HCT116 (cell line): ENCODE measurements at regions not wholly inside any gene's neighbourhood (a gene's known extent, or its start where the extent isn't known, plus 50 kb on each side); places are given as distances from the start of the nearest gene placed in this dataset.
"Not testable (repeated sequence)": the region's sequence is repeated elsewhere in the genome, so short reads cannot be mapped to it uniquely, and the experiment has no call there.

Experiments
- ATAC-seq: fragments of 200-7000 bp; cut with Tn5 transposase; 2 replicates; pipeline ENCODE4 v1.9.1; 2020; ENCODE audit warnings: mild to moderate bottlenecking, moderate library complexity
- BruUV-seq: library from RNA; stranded (reverse); fragments of 400-500 nt; replicated peaks from 2 replicates; lab custom pipeline; 2021; lab: Mats Ljungman, UMichigan
- CTCF ChIA-PET: fragments of 300-600 bp; sonication (Branson Sonifier 250); formaldehyde crosslinking; loops from one replicate; lab custom pipeline; 2021; ENCODE audit warnings: antibody characterized with exemption; lab: Charles Lee
- POLR2A ChIA-PET: fragments of 300-600, 350-600 bp; sonication (Branson Sonifier 250); formaldehyde crosslinking; loops from one replicate; lab custom pipeline; 2021; ENCODE audit warnings: antibody characterized with exemption; lab: Charles Lee
- RAD21 ChIA-PET, 2 experiments: fragments of 300-600 bp; sonication (Branson Sonifier 250); formaldehyde crosslinking; loops; one replicate each; lab custom pipeline; 2023; ENCODE audit warnings: low total read pairs in 2 of 2; ENCODE audit not compliant: uncharacterized antibody in 2 of 2, unreplicated experiment in 2 of 2, low non-redundant PET in 1 of 2; lab: Charles Lee
- DNase-seq: peaks from one replicate; pipeline ENCODE4 v3.0.0-alpha.2; 2010; ENCODE audit warnings: low read depth, low spot score
- H2AFZ ChIP-seq: fragments of 200-600 bp; shearing (Covaris generic), sonication (generic); 2 replicates; pipeline ENCODE4 v1.6.1; 2017; ENCODE audit warnings: low read depth, mixed run types, mixed read lengths, antibody characterized with exemption, low read length; ENCODE audit not compliant: poor library complexity, severe bottlenecking
- H3K27ac ChIP-seq: 2 replicates; pipeline ENCODE4 v1.5.1; 2012; ENCODE audit warnings: low read depth, low read length
- H3K27me3 ChIP-seq: fragments of 200-600 bp; sonication (generic); 2 replicates; pipeline ENCODE4 v1.6.1; 2016; ENCODE audit warnings: mixed run types, low read length, mixed read lengths; ENCODE audit not compliant: insufficient read depth
- H3K36me3 ChIP-seq, 2 experiments: fragments of 200-500 bp in 1 of 2; fragments of 200-600 bp in 1 of 2; sonication (Bioruptor generic) in 1 of 2; sonication (generic) in 1 of 2; 2 replicates each; pipeline versions ENCODE4 v1.5.1 to v1.6.1; 2014 to 2016; ENCODE audit warnings: low read length in 2 of 2, inconsistent platforms in 1 of 2, mixed read lengths in 1 of 2, mixed run types in 1 of 2; ENCODE audit not compliant: insufficient read depth in 2 of 2, control insufficient read depth in 1 of 2
- H3K4me1 ChIP-seq, 2 experiments: fragments of 200-600 bp in 1 of 2; sonication (generic) in 1 of 2; 2 replicates each; pipeline versions ENCODE4 v1.5.1 to v1.6.1; 2012 to 2017; ENCODE audit warnings: low read length in 2 of 2, inconsistent platforms in 1 of 2, mild to moderate bottlenecking in 1 of 2, mixed read lengths in 1 of 2, mixed run types in 1 of 2, moderate library complexity in 1 of 2; ENCODE audit not compliant: insufficient read depth in 2 of 2, control insufficient read depth in 1 of 2
- H3K4me2 ChIP-seq: fragments of 200-600 bp; sonication (generic); 2 replicates; pipeline ENCODE4 v1.6.1; 2017; ENCODE audit warnings: mixed run types, low read length, mixed read lengths
- H3K4me3 ChIP-seq, 2 experiments: fragments of 200-600 bp in 1 of 2; sonication (generic) in 1 of 2; replicated peaks in 1 of 2; 2 replicates each; pipeline ENCODE4 v1.5.1; 2011 to 2016; ENCODE audit warnings: low read length in 2 of 2, control low read depth in 1 of 2, low read depth in 1 of 2, mild to moderate bottlenecking in 1 of 2, mixed read lengths in 1 of 2, mixed run types in 1 of 2
- H3K79me2 ChIP-seq: fragments of 200-600 bp; sonication (generic); 2 replicates; pipeline ENCODE4 v1.6.1; 2017; ENCODE audit warnings: mild to moderate bottlenecking, mixed run types, low read length, moderate library complexity, mixed read lengths; ENCODE audit not compliant: insufficient read depth
- H3K9ac ChIP-seq: fragments of 200-600 bp; sonication (generic); 2 replicates; pipeline ENCODE4 v1.6.1; 2016; ENCODE audit warnings: low read length, mixed read lengths
- H3K9me2 ChIP-seq: fragments of 200-600 bp; sonication (generic), shearing (Covaris generic); 2 replicates; pipeline ENCODE4 v1.6.1; 2017; ENCODE audit warnings: mixed run types, mild to moderate bottlenecking, moderate library complexity; ENCODE audit not compliant: insufficient read depth
- H3K9me3 ChIP-seq, 2 experiments: fragments of 200-500 bp in 1 of 2; fragments of 200-600 bp in 1 of 2; sonication (Bioruptor generic) in 1 of 2; sonication (generic) in 1 of 2; 2 replicates each; pipeline ENCODE4 v1.6.1; 2014 to 2017; ENCODE audit warnings: low read length in 2 of 2, mixed read lengths in 2 of 2, inconsistent platforms in 1 of 2, low read depth in 1 of 2, mild to moderate bottlenecking in 1 of 2, mixed run types in 1 of 2, moderate library complexity in 1 of 2; ENCODE audit not compliant: control insufficient read depth in 1 of 2, insufficient read depth in 1 of 2
- H4K20me1 ChIP-seq: fragments of 200-600 bp; sonication (generic), shearing (Covaris generic); 2 replicates; pipeline ENCODE4 v1.6.1; 2017; ENCODE audit warnings: mixed run types, mild to moderate bottlenecking, moderate library complexity; ENCODE audit not compliant: insufficient read depth
- CEBPB ChIP-seq: IDR thresholded peaks from 2 replicates; pipeline ENCODE4 v1.6.1; 2012; ENCODE audit warnings: low read depth
- EGR1 ChIP-seq: IDR thresholded peaks from 2 replicates; pipeline ENCODE4 v1.6.1; 2012; ENCODE audit warnings: low read depth
- ELF1 ChIP-seq: IDR thresholded peaks from 2 replicates; pipeline ENCODE4 v1.6.1; 2012; ENCODE audit warnings: low read depth, borderline replicate concordance
- FOSL1 ChIP-seq: IDR thresholded peaks from 2 replicates; pipeline ENCODE4 v1.6.1; 2012; ENCODE audit warnings: low read depth
- JUND ChIP-seq: IDR thresholded peaks from 2 replicates; pipeline ENCODE4 v1.6.1; 2012
- POLR2A ChIP-seq: IDR thresholded peaks from 2 replicates; pipeline ENCODE4 v1.7.0; 2011; ENCODE audit warnings: borderline replicate concordance; ENCODE audit not compliant: insufficient read depth, insufficient read length; ENCODE audit errors: extremely low read depth
- RAD21 ChIP-seq: IDR thresholded peaks from 2 replicates; pipeline ENCODE4 v1.6.1; 2012; ENCODE audit warnings: low read depth, mild to moderate bottlenecking
- SIN3A ChIP-seq: IDR thresholded peaks from 2 replicates; pipeline ENCODE4 v1.6.1; 2012; ENCODE audit warnings: low read depth
- SP1 ChIP-seq: IDR thresholded peaks from 2 replicates; pipeline ENCODE4 v1.6.1; 2012; ENCODE audit warnings: low read depth
- TCF7L2 ChIP-seq: IDR thresholded peaks from 2 replicates; pipeline ENCODE4 v1.7.0; 2011; ENCODE audit warnings: borderline replicate concordance, inconsistent platforms; ENCODE audit not compliant: insufficient read depth, insufficient read length; ENCODE audit errors: extremely low read depth
- YY1 ChIP-seq: IDR thresholded peaks from 2 replicates; pipeline ENCODE4 v1.6.1; 2011; ENCODE audit warnings: low read length, low read depth, moderate library complexity, mild to moderate bottlenecking; ENCODE audit not compliant: insufficient replicate concordance; ENCODE audit errors: extremely low read depth
- ZNF274 ChIP-seq: fragments of 200-500 bp; sonication (Bioruptor generic); IDR thresholded peaks from 2 replicates; pipeline ENCODE4 v1.6.1; 2014; ENCODE audit warnings: mild to moderate bottlenecking, low read depth, low read length, inconsistent platforms
- intact Hi-C: fragments of 100-400 bp; cut with micrococcal nuclease; formaldehyde crosslinking; loops from 2 replicates; pipeline ENCODE4 v1.10.0; 2022
- TF ChIP-seq, protein P1 (sequence below): IDR thresholded peaks from 2 replicates; pipeline ENCODE4 v1.6.1; 2012
- TF ChIP-seq, protein P2 (sequence below), 3 experiments: fragments of 200-600 bp in 1 of 3; sonication (generic) in 1 of 3; IDR thresholded peaks in 2 of 3; conservative IDR thresholded peaks in 1 of 3; 2 replicates each; pipeline ENCODE4 v1.5.1; 2012 to 2017; ENCODE audit warnings: low read depth in 2 of 3, low read length in 2 of 3, antibody characterized with exemption in 1 of 3, borderline replicate concordance in 1 of 3, control low read depth in 1 of 3, mild to moderate bottlenecking in 1 of 3, mixed read lengths in 1 of 3, mixed run types in 1 of 3, moderate library complexity in 1 of 3; ENCODE audit not compliant: insufficient read depth in 1 of 3
- TF ChIP-seq, protein P3 (sequence below): IDR thresholded peaks from 2 replicates; pipeline ENCODE4 v1.6.1; 2011; ENCODE audit warnings: mild to moderate bottlenecking, low read length, moderate library complexity; ENCODE audit not compliant: insufficient replicate concordance; ENCODE audit errors: extremely low read depth

DNA sequence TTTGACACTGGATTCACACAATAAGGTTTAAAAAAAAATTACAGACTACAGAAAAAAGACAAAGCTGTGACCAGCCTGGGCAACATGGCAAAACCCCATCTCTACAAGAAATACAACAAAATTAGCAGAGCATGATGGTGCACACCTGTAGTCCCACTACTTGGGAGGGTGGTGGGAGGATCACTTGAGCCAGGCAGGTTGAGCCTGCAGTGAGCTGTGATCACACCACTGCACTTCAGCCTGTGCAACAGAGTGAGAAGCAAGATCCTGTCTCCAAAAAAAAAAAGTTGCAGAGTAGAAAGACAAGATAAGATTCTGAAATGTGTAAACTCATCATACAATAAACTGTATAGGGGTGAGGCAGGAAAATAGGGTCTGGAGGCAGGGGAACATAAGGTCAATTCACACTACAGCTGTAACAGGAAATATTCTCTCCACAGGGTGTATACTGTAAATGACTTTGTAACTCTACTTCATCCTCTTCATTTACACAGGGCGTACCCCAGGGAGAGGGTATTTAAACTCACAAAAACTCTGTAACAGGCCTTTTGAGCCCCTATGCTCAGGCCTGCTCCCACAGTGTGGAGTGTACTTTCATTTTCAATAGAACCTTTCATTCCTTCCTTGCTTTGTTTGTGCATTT, 112.6 kb upstream of the MAPK10 start:
- Histone ChIP-seq H3K36me3 (no peaks in the 10 kb centered on the region), H3K79me2 (no peaks in the 10 kb centered on the region), H3K27me3 (no peaks in the 10 kb centered on the region), H3K27ac (no peak overlapping the region), H3K4me1 (no peaks in the 10 kb centered on the region)
- BruUV-seq: no TSS peak
- POLR2A ChIA-PET: no interaction called here
- TF ChIP-seq SIN3A (no peak), EGR1 (no peak), TCF7L2 (no peak), FOSL1 (no peak), CEBPB (no peak), ELF1 (no peak), POLR2A (no peak), ZNF274 (no peak), JUND (no peak), RAD21 (no peak), SP1 (no peak), YY1 (no peak)
- TF ChIP-seq, protein P1, sequence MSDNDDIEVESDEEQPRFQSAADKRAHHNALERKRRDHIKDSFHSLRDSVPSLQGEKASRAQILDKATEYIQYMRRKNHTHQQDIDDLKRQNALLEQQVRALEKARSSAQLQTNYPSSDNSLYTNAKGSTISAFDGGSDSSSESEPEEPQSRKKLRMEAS: no peak
- TF ChIP-seq, protein P2, sequence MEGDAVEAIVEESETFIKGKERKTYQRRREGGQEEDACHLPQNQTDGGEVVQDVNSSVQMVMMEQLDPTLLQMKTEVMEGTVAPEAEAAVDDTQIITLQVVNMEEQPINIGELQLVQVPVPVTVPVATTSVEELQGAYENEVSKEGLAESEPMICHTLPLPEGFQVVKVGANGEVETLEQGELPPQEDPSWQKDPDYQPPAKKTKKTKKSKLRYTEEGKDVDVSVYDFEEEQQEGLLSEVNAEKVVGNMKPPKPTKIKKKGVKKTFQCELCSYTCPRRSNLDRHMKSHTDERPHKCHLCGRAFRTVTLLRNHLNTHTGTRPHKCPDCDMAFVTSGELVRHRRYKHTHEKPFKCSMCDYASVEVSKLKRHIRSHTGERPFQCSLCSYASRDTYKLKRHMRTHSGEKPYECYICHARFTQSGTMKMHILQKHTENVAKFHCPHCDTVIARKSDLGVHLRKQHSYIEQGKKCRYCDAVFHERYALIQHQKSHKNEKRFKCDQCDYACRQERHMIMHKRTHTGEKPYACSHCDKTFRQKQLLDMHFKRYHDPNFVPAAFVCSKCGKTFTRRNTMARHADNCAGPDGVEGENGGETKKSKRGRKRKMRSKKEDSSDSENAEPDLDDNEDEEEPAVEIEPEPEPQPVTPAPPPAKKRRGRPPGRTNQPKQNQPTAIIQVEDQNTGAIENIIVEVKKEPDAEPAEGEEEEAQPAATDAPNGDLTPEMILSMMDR (IDR thresholded peaks at IDR 0.05 in 2 of 3, conservative IDR thresholded peaks at IDR 0.05 in 1 of 3; ENCODE audit: borderline replicate concordance in 1 of 3, insufficient read depth in 1 of 3, low read depth in 2 of 3, low read length in 2 of 3): no peak
- TF ChIP-seq, protein P3, sequence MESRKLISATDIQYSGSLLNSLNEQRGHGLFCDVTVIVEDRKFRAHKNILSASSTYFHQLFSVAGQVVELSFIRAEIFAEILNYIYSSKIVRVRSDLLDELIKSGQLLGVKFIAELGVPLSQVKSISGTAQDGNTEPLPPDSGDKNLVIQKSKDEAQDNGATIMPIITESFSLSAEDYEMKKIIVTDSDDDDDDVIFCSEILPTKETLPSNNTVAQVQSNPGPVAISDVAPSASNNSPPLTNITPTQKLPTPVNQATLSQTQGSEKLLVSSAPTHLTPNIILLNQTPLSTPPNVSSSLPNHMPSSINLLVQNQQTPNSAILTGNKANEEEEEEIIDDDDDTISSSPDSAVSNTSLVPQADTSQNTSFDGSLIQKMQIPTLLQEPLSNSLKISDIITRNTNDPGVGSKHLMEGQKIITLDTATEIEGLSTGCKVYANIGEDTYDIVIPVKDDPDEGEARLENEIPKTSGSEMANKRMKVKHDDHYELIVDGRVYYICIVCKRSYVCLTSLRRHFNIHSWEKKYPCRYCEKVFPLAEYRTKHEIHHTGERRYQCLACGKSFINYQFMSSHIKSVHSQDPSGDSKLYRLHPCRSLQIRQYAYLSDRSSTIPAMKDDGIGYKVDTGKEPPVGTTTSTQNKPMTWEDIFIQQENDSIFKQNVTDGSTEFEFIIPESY: no peak
- TF ChIP-seq, all 23 proteins: peak for 0
- Histone ChIP-seq H2AFZ (no peak overlapping the region), H3K4me3 (no peak overlapping the region), H4K20me1 (no peaks in the 10 kb centered on the region), H3K9ac (no peak overlapping the region), H3K4me2 (no peak overlapping the region), H3K9me3 (no peaks in the 10 kb centered on the region), H3K9me2 (no peaks in the 10 kb centered on the region)
- RAD21 ChIA-PET: no interaction called here
- CTCF ChIA-PET: no interaction called here
- DNase-seq (no peak), ATAC-seq (no peak)
- intact Hi-C loops: no loop called here

DNA sequence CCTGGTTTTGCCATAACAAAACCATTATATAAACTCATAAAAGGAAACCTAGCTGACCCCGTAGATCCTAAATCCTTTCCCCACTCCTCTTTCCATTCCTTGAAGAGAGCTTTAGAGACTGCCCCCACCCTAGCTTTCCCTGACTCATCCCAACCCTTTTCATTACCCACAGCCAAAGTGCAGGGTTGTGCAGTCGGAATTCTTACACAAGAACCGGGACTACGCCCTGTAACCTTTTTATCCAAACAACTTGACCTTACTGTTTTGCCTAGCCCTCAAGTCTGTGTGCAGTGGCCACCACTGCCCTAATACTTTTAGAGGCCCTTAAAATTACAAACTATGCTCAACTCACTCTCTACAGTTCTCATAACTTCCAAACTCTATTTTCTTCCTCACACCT, 116.0 kb upstream of the PTPN13 start:
- ATAC-seq, POLR2A ChIA-PET: not testable (repeated sequence)

More for the DNA sequence above, 116.0 kb upstream of the PTPN13 start:
- H2AFZ ChIP-seq, H3K9me2 ChIP-seq, H3K4me3 ChIP-seq, H3K9ac ChIP-seq, H3K27ac ChIP-seq, H3K9me3 ChIP-seq, H3K36me3 ChIP-seq, RAD21 ChIA-PET, H3K4me2 ChIP-seq, H3K79me2 ChIP-seq, BruUV-seq, H3K27me3 ChIP-seq, CTCF ChIA-PET, H4K20me1 ChIP-seq, intact Hi-C loops, H3K4me1 ChIP-seq, DNase-seq: not testable (repeated sequence)
